ENCODE measurements at regions not wholly inside any gene's neighbourhood (a gene's known extent, or its start where the extent isn't known, plus 50 kb on each side); places are given as distances from the start of the nearest gene placed in this dataset.

DNA sequence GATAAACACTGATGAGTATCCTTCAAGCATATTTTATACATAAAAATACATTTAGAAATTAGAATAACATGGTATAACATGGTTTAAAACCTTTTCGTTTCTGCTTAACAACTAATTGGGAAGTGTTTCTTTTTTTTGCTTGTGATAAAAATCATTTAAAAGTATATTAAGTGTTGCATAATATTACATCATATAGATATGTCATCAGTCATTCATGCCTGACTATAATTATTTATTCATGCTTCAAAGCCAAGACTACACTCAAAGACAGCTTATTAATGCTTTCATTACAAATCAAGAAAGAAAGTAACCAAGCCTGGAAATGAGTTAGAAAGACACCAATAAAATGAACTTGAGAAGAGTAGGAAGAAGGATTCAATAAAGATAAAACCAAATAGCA, 136.6 kb upstream of the TP63 start:
- H3K4me3 ChIP-seq (ENCODE audit: low read depth, low read length), result no peak overlapping the region
- no peak for DNase-seq (ENCODE audit: low read depth)
- TF ChIP-seq, protein P1, sequence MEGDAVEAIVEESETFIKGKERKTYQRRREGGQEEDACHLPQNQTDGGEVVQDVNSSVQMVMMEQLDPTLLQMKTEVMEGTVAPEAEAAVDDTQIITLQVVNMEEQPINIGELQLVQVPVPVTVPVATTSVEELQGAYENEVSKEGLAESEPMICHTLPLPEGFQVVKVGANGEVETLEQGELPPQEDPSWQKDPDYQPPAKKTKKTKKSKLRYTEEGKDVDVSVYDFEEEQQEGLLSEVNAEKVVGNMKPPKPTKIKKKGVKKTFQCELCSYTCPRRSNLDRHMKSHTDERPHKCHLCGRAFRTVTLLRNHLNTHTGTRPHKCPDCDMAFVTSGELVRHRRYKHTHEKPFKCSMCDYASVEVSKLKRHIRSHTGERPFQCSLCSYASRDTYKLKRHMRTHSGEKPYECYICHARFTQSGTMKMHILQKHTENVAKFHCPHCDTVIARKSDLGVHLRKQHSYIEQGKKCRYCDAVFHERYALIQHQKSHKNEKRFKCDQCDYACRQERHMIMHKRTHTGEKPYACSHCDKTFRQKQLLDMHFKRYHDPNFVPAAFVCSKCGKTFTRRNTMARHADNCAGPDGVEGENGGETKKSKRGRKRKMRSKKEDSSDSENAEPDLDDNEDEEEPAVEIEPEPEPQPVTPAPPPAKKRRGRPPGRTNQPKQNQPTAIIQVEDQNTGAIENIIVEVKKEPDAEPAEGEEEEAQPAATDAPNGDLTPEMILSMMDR (IDR thresholded peaks at IDR 0.05; ENCODE audit: insufficient read depth, low read depth, low read length, missing control alignments), result no peak

DNA sequence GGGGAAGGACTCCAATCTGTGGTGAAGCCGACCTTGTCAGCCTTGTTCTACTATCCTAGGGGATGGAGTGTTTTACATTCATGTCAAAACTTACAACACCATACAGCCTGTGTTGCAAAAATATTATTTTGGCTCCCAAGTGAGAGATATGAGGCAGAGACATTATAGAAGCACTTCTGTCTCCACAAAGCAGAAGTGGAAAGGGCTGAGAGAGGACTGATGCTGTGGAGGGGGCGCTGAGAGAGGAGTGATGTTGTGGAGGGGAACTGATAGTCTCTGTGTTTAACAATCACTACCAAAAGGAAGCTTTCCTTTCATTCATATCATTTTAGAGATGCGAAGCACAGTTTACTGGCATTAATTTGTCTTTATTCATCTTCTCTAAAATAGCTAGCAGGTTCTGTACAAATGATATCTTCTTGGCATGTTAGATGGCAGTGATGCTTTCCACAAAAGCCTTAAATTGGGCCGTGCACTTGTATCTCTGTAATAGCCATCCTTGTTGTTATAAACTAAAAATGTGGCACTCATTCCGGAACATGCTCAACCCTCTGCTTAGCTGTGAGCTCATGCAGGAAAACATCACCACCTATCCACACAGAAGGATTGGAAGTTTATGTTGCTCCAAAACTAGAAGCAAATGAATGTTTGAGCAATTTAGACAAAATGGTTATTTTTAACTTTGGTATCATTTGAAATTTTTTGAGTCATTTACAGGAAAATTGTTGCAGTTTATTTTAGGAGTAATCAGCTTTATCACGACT, 134.6 kb upstream of the TP63 start:
- H3K4me3 ChIP-seq (ENCODE audit: low read depth, low read length), result no peak overlapping the region
- DNase-seq (ENCODE audit: low read depth), result no peak
- TF ChIP-seq, protein P1 (IDR thresholded peaks at IDR 0.05; ENCODE audit: insufficient read depth, low read depth, low read length, missing control alignments), result no peak

DNA sequence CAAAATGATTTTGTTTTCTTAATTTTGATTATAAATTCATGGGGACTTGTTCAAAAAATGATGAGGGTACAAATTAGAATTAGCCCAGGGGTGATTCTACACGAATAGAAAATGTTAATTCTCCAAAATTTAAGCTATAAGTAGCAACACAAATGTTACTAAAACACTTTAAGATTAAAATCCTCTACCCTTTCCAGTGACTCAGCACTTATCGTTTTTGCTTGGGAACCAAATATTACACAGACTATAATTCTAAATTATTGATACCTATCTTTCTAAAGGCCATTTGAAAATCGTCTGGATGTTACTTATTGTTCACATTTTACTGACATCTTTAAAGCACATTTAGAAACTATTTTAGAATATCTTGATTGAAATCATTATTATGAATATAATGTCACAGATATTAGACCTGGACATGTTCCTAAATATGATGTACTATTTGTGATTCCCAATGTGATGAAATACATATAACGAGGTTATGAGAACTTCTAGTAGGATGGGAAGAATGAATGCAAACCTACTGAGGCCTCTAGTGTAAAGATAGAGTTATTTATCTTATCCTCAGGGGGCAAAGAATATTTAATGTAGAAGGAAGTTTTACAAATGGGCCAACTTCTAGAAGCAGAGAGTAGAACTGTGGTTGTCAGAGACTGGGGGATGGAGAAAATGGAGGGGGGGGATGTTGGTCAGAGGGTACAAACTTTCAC, 132.0 kb upstream of the TP63 start:
- TF ChIP-seq, protein P1 (IDR thresholded peaks at IDR 0.05; ENCODE audit: insufficient read depth, low read depth, low read length, missing control alignments), result no peak
- no peak for DNase-seq (ENCODE audit: low read depth)
- H3K4me3 ChIP-seq (ENCODE audit: low read depth, low read length), result no peak overlapping the region

DNA sequence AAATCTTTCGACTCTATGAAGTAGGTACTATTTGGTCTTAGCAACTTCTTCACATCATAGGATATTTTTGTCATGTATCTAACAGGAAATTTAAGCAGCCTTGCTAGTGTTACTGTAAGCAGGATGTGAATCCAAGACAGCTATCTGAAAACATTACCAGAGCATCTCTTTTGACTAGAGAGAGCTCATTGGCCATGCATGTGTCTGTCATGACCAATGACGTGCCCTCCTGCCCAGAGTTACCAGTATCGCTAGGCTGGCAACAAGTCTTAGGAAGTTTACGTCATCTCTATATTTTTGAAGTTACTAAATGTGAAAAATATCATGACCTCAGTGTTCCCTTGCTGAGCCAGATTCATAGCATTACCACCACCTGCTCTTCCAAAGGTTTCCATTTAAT, 130.9 kb upstream of the TP63 start:
- no peak overlapping the region for H3K4me3 ChIP-seq (ENCODE audit: low read depth, low read length)
- TF ChIP-seq, protein P1 (IDR thresholded peaks at IDR 0.05; ENCODE audit: insufficient read depth, low read depth, low read length, missing control alignments), result no peak
- DNase-seq (ENCODE audit: low read depth), result no peak

DNA sequence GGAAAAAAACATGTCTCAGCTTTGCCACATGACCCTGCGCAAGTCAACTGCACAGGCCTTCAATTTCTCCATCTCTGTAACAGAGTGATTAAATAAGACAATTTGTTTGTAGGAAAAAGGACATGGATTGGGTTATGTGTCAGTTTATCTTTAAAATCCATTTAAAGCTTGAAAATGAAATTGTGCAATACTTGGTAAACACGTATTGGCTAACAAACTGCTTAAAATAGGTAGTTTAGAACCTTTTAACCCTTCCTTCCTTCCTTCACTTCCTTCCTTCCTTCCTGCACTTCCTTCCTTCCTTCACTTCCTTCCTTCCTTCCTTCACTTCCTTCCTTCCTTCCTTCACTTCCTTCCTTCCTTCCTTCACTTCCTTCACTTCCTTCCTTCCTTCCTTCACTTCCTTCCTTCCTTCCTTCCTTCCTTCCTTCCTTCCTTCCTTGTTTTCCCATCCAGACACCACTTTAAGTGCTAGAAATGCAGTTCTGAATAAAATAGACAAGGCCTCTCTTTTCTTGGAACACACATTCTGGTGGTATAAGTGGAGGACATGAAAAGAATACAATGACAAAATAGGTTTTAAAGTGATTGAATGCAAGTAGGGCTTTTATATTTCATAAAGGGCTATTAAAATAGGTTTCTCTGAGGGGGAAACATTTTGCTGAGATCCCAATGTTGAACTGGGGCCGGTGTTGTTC, 130.2 kb upstream of the TP63 start:
- TF ChIP-seq, protein P1 (IDR thresholded peaks at IDR 0.05; ENCODE audit: insufficient read depth, low read depth, low read length, missing control alignments), result no peak
- no peak for DNase-seq (ENCODE audit: low read depth)
- H3K4me3 ChIP-seq (ENCODE audit: low read depth, low read length), result no peak overlapping the region

DNA sequence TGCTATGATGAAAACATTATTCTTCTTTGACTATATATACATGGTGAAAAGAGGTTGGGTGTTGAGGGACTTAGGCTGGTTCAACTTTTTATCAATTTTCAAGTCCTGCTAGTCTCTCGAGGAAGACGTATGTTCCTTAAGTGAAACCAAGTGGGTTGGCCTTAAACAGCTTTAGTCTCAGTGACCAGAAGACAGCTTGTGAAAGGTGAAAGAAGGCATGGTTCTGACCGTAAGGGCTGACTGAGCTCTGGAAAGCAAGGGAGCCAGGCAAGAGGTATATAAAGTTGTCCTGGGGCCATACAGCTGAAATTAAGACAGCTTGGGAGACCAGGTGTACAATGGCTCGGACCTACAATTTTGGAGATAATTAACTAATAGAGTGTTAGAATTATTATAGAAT, 128.9 kb upstream of the TP63 start:
- TF ChIP-seq, protein P1 (IDR thresholded peaks at IDR 0.05; ENCODE audit: insufficient read depth, low read depth, low read length, missing control alignments), result no peak
- no peak for DNase-seq (ENCODE audit: low read depth)
- H3K4me3 ChIP-seq (ENCODE audit: low read depth, low read length), result no peak overlapping the region
